DMS114 treated with DMSO at 0.1 percent for 48 hours (cell line): ENCODE measurements at regions not wholly inside any gene's neighbourhood (a gene's known extent, or its start where the extent isn't known, plus 50 kb on each side); places are given as distances from the start of the nearest gene placed in this dataset.

Experiments used
- DNase-seq: peaks from one replicate; lab custom pipeline; 2025; ENCODE audit not compliant: unreplicated experiment; lab: John Stamatoyannopoulos, UW

GRCh38 chr1:21347072-21347581, 56.9 kb upstream of the ECE1 start:
- no peak for DNase-seq

GRCh38 chr1:21346365-21347071, 56.3 kb upstream of the ECE1 start:
- no peak for DNase-seq

DNA sequence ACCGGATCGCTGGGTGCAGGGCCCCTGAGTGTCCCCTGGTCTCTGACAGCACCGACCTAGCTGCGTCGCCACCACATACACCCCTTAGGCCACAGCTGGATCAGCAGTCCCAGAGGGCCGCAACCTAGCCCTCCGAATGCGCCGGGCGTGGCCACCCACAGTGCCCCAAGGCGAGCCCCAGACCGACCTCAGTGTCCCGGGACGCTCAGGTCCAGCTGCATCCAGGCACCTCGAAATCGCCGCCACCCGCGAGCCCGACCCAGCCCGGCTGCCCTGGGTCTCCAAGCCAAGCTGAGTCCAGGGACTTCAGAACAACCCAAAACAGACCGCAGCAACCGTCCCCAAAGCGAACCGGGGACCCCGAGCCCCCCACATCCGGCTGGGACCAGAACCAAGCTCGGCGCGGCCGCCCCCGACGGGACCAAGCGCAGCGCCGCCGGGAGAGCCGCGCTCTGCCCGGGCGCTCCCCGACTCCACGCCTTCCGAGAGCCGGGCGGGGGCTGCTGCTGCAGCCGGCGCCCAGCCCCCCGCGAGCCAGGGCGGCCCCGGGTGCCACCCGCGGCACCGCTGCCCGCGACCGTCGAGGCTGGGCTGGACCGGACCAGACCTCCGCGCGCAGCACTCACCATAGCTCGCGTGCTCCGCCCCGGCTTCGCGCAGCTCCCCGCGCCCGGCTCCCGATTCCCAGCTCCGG, 54.6 kb upstream of the ECE1 start:
- DNase-seq: no peak

- no peak for DNase-seq
Measured at GRCh38 chr1:21344098-21344749, 54.0 kb upstream of the ECE1 start.

DNA sequence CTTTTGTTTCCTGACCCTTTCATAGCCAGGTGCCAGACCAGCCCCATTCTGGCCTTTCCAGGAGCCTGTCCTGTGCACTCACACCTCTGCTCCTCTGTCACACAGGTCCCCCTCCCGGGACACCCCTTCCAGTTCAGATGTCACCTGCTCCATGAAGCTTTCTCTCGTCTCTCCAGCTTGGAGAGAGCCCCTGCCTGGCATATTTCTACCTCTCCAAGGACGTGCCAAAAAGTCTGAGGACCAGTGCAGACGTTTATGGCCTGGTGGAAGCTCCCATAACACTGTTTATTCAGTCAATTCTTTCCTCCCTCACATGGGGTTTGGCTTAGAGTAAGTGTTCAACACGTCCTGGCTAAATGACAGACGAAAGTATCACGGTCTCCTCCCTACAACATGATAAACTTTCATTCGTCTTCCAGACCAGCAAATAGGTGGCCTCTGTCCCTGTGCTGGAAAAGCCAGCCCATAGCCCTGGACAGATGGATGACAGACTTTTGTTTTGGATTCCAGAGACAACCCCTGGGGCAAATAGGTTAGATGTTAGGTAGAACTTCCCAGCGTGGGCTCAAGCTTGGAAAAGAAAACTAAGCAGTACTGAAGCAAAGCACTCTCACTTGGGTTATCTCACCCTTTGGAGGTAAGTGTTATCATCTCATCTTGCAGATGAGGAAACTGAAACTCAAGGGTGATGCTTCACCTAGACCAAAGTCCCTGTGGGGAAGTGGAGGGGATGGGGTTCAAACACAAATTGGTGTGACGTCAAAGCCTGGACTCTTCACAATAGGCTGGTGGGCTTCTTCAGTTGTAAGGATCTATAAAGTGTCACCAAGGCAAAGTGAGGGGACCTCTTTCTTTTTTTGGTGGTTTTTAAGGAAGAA, 52.9 kb upstream of the ECE1 start:
- DNase-seq: no peak

DNA sequence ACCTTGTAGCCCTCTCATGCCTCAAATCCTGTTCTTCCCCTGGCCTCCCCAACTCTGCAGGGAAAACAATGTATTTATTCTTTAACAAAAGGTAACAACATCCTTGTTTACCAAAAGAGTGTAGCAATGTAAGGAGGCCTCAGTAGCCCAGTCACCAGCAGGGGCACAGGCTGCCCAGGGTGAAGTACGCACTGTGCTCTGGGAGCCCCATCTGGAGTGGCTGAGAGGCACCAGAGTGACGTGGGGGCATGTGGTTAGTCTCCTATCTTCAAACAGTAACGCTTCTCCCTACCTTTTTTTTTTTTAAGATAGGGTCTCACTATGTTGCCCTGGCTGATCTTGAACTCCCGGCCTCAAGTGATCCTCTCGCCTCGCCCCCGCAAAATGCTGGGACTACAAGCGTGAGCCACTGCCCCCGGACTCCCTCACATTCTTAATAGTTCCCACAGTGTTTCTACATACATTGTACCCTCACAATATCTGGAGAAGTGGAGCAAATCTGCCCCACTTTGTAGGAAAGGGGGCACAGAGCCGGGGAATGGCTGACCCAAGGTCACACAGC, 51.3 kb upstream of the ECE1 start:
- no peak for DNase-seq

DNA sequence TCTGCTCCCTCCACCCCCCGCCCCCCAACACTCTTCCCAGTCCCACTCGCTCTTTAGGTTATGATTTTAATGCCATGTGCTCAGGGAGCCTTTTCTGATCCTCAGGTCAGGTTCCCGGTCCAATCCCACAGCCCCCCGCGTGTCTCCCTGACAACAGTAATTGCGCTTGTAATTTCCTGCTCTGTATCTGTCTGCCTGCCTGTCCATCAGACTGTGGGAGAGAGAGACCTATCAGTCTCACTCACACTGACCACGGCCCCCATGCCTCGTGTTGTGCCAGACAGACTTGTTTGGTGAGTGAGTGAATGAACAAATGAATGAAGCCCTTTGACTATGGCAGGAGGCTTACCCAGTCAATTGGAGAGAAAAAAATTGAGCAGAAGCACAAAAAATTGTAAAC, 50.8 kb upstream of the ECE1 start:
- no peak for DNase-seq

DNA sequence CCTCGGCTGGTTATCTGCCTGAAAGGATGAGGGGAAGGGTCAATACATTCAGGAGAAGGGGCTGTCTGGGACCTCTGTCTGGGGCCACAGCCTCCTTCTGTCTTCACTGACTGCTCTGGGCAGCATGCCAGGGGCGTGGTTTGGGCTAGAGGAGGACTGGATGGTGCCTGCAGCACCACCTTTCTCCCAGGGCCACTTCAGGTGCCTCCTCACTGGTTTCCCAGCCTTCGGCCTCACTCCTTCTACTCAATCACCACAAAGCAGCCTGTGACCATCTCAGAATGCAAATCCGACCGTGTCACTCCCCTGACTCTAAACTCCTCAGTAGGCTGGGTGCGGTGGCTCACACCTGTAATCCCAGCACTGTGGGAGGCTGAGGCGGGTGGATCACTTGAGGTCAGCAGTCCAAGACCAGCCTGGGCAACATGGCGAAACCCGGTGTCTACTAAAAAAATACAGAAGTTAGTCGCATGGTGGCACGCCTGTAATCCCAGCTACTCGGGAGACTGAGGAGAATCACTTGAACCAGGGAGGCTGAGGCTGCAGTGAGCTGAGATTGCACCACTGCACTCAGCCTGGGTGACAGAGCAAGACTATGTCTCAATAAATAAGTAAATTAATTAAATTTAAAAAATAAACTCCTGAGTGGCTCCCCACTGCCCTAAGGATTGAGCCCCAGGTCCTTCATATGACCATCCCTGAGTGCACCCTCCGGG, 50.1 kb upstream of the ECE1 start:
- no peak for DNase-seq
